ENCODE measurements at regions not wholly inside any gene's neighbourhood (a gene's known extent, or its start where the extent isn't known, plus 50 kb on each side); places are given as distances from the start of the nearest gene placed in this dataset.

DNA sequence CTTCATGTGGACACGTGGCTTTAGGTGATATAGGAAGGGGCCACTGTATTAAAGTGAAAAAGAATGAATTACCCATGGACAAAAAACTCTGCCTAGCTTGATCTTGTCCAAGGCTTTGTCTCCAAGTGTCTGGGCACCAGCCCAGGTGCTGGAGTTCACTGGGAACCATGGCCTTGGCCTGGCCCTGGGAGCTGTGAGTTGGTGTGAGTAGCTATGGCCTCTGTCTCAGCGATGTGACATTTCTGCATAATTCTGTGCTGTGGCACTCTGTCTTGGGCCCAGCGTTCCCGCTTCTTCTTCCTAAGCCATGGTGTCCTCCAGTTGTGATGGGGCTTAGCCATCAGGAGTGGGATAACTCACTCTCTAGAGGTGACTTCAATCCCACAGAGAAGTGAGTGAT lies 119.0 kb upstream of the PPP2R2D start:
- no peak overlapping the region for H2AFZ ChIP-seq (ENCODE audit: low read depth, low read length)
- H3F3A ChIP-seq (ENCODE audit: insufficient read depth, low read length, poor library complexity, severe bottlenecking) = no peaks in the 10 kb centered on the region
- H3K79me2 ChIP-seq (replicated peaks; ENCODE audit: insufficient read depth, low read length) = no peaks in the 10 kb centered on the region
- H3K9me2 ChIP-seq (ENCODE audit: insufficient read depth, low read length) = no peaks in the 10 kb centered on the region
- H4K20me1 ChIP-seq (ENCODE audit: insufficient read depth) = no peaks in the 10 kb centered on the region
- TF ChIP-seq POLR2AphosphoS5 (IDR thresholded peaks at IDR 0.05) = no peak
- TF ChIP-seq CTCF (IDR thresholded peaks at IDR 0.05; ENCODE audit: poor library complexity, severe bottlenecking) = no peak
- TF ChIP-seq MXI1 (conservative IDR thresholded peaks at IDR 0.05; ENCODE audit: poor library complexity, severe bottlenecking) = no peak
- no peak for TF ChIP-seq EP300 (conservative IDR thresholded peaks at IDR 0.05; ENCODE audit: poor library complexity, severe bottlenecking)
- TF ChIP-seq REST (IDR thresholded peaks at IDR 0.05; ENCODE audit: borderline replicate concordance) = no peak
- no peak for TF ChIP-seq EZH2 (IDR thresholded peaks at IDR 0.05; ENCODE audit: borderline replicate concordance, insufficient read depth, low read length, poor library complexity, severe bottlenecking)
- no peak for TF ChIP-seq SMC3 (conservative IDR thresholded peaks at IDR 0.05; ENCODE audit: poor library complexity)
- H3K36me3 ChIP-seq (ENCODE audit: insufficient read depth, low read length) = no peaks in the 10 kb centered on the region
- no peaks in the 10 kb centered on the region for H3K9me3 ChIP-seq (ENCODE audit: low read length)
- no peak overlapping the region for H3K4me2 ChIP-seq (ENCODE audit: low read length)
- H3K27me3 ChIP-seq (ENCODE audit: insufficient read depth, low read depth, low read length) = no peaks in the 10 kb centered on the region
- H3K27ac ChIP-seq (ENCODE audit: low read length) = no peak overlapping the region
- H3K9ac ChIP-seq (ENCODE audit: low read length) = no peak overlapping the region
- no peak overlapping the region for H3K4me3 ChIP-seq (ENCODE audit: low read length)

DNA sequence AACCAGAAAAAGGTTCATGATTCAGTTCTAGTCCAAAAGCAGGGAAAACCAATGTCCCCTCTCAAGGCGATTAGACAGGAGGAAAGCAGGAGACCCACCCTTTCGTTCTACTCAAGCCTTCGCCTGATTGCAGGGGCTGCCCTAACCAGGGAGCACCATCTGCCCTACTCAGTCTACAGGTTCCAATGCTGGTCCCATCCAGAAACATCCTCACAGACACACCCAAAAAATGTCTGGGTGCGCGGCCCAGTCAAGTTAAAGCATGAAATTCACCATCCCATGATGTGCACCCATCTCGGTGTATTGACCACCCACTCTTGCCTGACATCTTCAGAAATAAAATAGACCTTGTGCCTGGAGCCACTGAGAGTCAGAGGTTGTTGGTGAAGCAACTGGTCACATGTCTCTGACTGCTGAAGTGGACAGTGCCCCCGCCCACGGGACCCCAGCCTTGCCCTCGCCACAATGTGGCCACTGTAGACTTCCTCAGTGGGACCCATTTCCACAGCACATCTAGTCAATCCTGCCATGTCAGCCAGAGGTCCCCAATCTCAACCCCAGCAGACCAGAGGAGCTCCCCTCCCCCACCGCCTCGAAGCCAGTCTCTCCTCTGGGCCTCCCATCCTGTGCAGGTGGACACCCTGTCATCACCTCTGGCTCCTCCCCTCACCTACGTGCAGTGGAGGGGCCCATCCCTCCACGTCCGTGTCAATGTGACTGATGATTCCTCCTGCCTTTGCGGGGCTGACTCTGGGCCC lies 116.3 kb upstream of the PPP2R2D start:
- Histone ChIP-seq H3K9me2 (ENCODE audit: insufficient read depth, low read length) (no peaks in the 10 kb centered on the region), H2AFZ (ENCODE audit: low read depth, low read length) (no peak overlapping the region), H3K9me3 (ENCODE audit: low read length) (no peaks in the 10 kb centered on the region), H3K4me3 (ENCODE audit: low read length) (no peak overlapping the region), H3K27ac (ENCODE audit: low read length) (no peak overlapping the region), H3F3A (ENCODE audit: insufficient read depth, low read length, poor library complexity, severe bottlenecking) (no peaks in the 10 kb centered on the region), H3K36me3 (ENCODE audit: insufficient read depth, low read length) (no peaks in the 10 kb centered on the region), H3K79me2 (replicated peaks; ENCODE audit: insufficient read depth, low read length) (no peaks in the 10 kb centered on the region), H3K27me3 (ENCODE audit: insufficient read depth, low read depth, low read length) (no peaks in the 10 kb centered on the region), H3K9ac (ENCODE audit: low read length) (no peak overlapping the region), H3K4me2 (ENCODE audit: low read length) (no peak overlapping the region), H4K20me1 (ENCODE audit: insufficient read depth) (no peaks in the 10 kb centered on the region)
- TF ChIP-seq EZH2 (IDR thresholded peaks at IDR 0.05; ENCODE audit: borderline replicate concordance, insufficient read depth, low read length, poor library complexity, severe bottlenecking) = no peak
- no peak for TF ChIP-seq EP300 (conservative IDR thresholded peaks at IDR 0.05; ENCODE audit: poor library complexity, severe bottlenecking)
- no peak for TF ChIP-seq POLR2AphosphoS5 (IDR thresholded peaks at IDR 0.05)
- TF ChIP-seq CTCF (IDR thresholded peaks at IDR 0.05; ENCODE audit: poor library complexity, severe bottlenecking) = no peak
- no peak for TF ChIP-seq SMC3 (conservative IDR thresholded peaks at IDR 0.05; ENCODE audit: poor library complexity)
- TF ChIP-seq RAD21 (conservative IDR thresholded peaks at IDR 0.05) = no peak
- no peak for TF ChIP-seq MXI1 (conservative IDR thresholded peaks at IDR 0.05; ENCODE audit: poor library complexity, severe bottlenecking)
- TF ChIP-seq REST (IDR thresholded peaks at IDR 0.05; ENCODE audit: borderline replicate concordance) = no peak
- TF ChIP-seq TAF1 (IDR thresholded peaks at IDR 0.05; ENCODE audit: low read depth) = no peak
